OCI-LY3 (cell line): ENCODE measurements at regions not wholly inside any gene's neighbourhood (a gene's known extent, or its start where the extent isn't known, plus 50 kb on each side); places are given as distances from the start of the nearest gene placed in this dataset.
"Not testable (repeated sequence)": the region's sequence is repeated elsewhere in the genome, so short reads cannot be mapped to it uniquely, and the experiment has no call there.

Source experiments
- H2AFZ ChIP-seq: fragments of 200-600, 300-600 bp; shearing (Covaris generic); 2 replicates; pipeline ENCODE4 v1.6.0; 2014; ENCODE audit warnings: antibody characterized with exemption, low read depth, low read length
- H3K27ac ChIP-seq: fragments of 200-600, 300-600 bp; sonication (generic); 2 replicates; pipeline ENCODE4 v1.5.1; 2014; ENCODE audit warnings: mild to moderate bottlenecking, low read length, moderate library complexity, mixed read lengths
- H3K27me3 ChIP-seq: fragments of 200-600, 300-600 bp; sonication (generic); 2 replicates; pipeline ENCODE4 v1.6.1; 2014; ENCODE audit warnings: low read depth, low read length, mixed read lengths
- H3K36me3 ChIP-seq: fragments of 200-600, 300-600 bp; sonication (generic); replicated peaks from 2 replicates; pipeline ENCODE3; 2014; ENCODE audit warnings: low read depth, low read length, mixed read lengths
- H3K4me1 ChIP-seq: fragments of 300-600, 200-600 bp; sonication (generic); 2 replicates; pipeline ENCODE4 v1.6.1; 2014; ENCODE audit warnings: low read length, mixed read lengths
- H3K4me2 ChIP-seq: fragments of 200-600, 300-600 bp; sonication (generic); 2 replicates; pipeline ENCODE4 v1.6.1; 2014; ENCODE audit warnings: low read length, mixed read lengths
- H3K4me3 ChIP-seq: fragments of 300-600, 200-600 bp; sonication (generic); 2 replicates; pipeline ENCODE4 v1.5.1; 2014; ENCODE audit warnings: antibody characterized with exemption, mild to moderate bottlenecking, low read length, moderate library complexity
- H3K79me2 ChIP-seq: fragments of 300-600, 200-600 bp; shearing (Covaris generic); 2 replicates; pipeline ENCODE4 v1.6.1; 2014; ENCODE audit warnings: mild to moderate bottlenecking, low read length, mixed read lengths
- H3K9ac ChIP-seq: fragments of 300-600, 200-600 bp; shearing (Covaris generic); 2 replicates; pipeline ENCODE4 v1.6.0; 2014; ENCODE audit warnings: mild to moderate bottlenecking, low read length, moderate library complexity
- H3K9me3 ChIP-seq: fragments of 200-600, 300-600 bp; shearing (Covaris generic); 2 replicates; pipeline ENCODE4 v1.6.1; 2014; ENCODE audit warnings: low read length, mixed read lengths; ENCODE audit not compliant: insufficient read depth
- H4K20me1 ChIP-seq: fragments of 200-600, 300-600 bp; sonication (generic); 2 replicates; pipeline ENCODE4 v1.6.1; 2016; ENCODE audit warnings: low read length, mixed read lengths; ENCODE audit not compliant: insufficient read depth
- EZH2phosphoT487 ChIP-seq: fragments of 200-600 bp; shearing (Covaris generic); IDR thresholded peaks from 2 replicates; pipeline ENCODE4 v1.6.1; 2018; ENCODE audit warnings: antibody characterized with exemption, mixed run types, low read depth
- TF ChIP-seq, protein P1 (sequence below): fragments of 200-600, 300-600 bp; sonication (generic); IDR thresholded peaks from 2 replicates; pipeline ENCODE4 v1.5.1; 2014; ENCODE audit warnings: antibody characterized with exemption, low read length, low read depth

DNA sequence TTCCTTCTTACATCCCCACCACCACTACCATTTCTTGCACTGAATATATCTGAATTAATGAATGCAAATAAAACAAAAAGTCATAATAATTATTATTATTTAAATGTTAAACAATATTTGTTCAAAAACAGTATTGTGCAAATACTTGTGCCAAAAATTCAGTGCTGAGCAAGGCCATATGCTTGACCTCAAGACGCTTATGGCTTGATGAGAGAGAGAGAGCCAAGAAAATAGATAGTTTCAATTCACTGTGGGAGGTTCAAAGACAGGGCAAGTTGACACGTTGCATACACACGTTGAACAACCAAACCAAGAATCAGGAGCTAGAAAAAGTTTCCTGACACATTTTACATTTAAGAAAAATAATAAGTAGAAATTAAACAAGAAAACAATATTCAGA lies 1421.7 kb downstream of the KCNT2 start:
- no peak overlapping the region for H3K4me2 ChIP-seq
- peaks cover 57% of the 10 kb centered on the region for H3K27me3 ChIP-seq
- H3K9ac ChIP-seq, result no peak overlapping the region
- H3K9me3 ChIP-seq, result no peaks in the 10 kb centered on the region
- no peak overlapping the region for H3K4me3 ChIP-seq
- TF ChIP-seq EZH2phosphoT487, result no peak
- TF ChIP-seq, protein P1, sequence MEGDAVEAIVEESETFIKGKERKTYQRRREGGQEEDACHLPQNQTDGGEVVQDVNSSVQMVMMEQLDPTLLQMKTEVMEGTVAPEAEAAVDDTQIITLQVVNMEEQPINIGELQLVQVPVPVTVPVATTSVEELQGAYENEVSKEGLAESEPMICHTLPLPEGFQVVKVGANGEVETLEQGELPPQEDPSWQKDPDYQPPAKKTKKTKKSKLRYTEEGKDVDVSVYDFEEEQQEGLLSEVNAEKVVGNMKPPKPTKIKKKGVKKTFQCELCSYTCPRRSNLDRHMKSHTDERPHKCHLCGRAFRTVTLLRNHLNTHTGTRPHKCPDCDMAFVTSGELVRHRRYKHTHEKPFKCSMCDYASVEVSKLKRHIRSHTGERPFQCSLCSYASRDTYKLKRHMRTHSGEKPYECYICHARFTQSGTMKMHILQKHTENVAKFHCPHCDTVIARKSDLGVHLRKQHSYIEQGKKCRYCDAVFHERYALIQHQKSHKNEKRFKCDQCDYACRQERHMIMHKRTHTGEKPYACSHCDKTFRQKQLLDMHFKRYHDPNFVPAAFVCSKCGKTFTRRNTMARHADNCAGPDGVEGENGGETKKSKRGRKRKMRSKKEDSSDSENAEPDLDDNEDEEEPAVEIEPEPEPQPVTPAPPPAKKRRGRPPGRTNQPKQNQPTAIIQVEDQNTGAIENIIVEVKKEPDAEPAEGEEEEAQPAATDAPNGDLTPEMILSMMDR, result no peak
- peaks cover 12% of the 10 kb centered on the region for H4K20me1 ChIP-seq
- no peaks in the 10 kb centered on the region for H3K79me2 ChIP-seq
- H3K36me3 ChIP-seq, result no peaks in the 10 kb centered on the region
- H2AFZ ChIP-seq, result no peak overlapping the region
- H3K4me1 ChIP-seq, result no peaks in the 10 kb centered on the region
- no peak overlapping the region for H3K27ac ChIP-seq

DNA sequence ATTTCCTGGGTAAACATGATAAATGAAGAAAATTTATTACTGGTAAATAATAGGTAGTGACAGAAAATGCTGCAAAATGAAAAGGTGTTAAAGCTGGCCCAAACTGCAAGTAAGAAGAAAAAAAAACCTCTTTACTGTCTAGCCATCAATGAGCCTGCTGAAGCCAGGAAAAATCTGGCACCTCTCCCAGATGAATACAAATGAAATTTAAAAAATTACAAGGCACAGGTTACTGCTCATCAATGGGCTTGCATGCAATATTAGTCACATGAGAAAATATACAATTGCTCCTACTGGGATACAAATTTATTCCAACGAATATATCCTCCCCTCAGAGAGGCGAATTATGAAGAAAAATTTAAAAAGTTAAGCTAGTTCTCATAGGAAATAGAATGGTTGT lies 1422.5 kb downstream of the KCNT2 start:
- Histone ChIP-seq H3K36me3 (no peaks in the 10 kb centered on the region), H3K9ac (no peak overlapping the region), H3K9me3 (no peaks in the 10 kb centered on the region), H3K4me3 (no peak overlapping the region), H3K27me3 (peaks cover 57% of the 10 kb centered on the region), H3K4me2 (no peak overlapping the region), H3K4me1 (no peaks in the 10 kb centered on the region), H3K79me2 (no peaks in the 10 kb centered on the region), H4K20me1 (peaks cover 7% of the 10 kb centered on the region), H2AFZ (no peak overlapping the region), H3K27ac (no peak overlapping the region)
- TF ChIP-seq, protein P1, result no peak
- TF ChIP-seq EZH2phosphoT487, result no peak

DNA sequence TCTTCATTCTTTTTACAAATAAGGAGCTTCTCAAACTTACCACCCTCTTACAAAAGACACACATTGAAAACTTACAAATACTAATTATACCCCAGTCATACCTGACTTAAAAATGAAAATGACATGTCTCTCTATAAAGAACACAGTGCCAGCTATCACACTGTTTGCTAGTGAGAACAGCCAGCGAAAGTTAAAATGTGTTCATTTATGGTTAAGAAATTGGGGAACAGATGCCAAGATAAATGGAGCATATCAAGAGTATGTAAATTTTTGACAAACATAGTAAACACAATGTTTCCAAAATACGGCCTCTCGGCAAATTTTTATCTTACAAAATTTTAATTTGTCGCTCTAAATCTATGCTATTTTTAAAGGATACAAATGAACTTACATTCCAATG lies 1422.9 kb downstream of the KCNT2 start:
- Histone ChIP-seq H3K79me2 (no peaks in the 10 kb centered on the region), H3K9me3 (no peaks in the 10 kb centered on the region), H3K36me3 (no peaks in the 10 kb centered on the region), H2AFZ (no peak overlapping the region), H3K9ac (no peak overlapping the region), H3K4me2 (no peak overlapping the region), H3K4me1 (no peaks in the 10 kb centered on the region), H4K20me1 (peaks cover 3% of the 10 kb centered on the region; the same call in 1 of the 2 replicates), H3K4me3 (no peak overlapping the region), H3K27ac (no peak overlapping the region), H3K27me3 (peaks cover 53% of the 10 kb centered on the region)
- TF ChIP-seq EZH2phosphoT487, result no peak
- TF ChIP-seq, protein P1, result no peak

DNA sequence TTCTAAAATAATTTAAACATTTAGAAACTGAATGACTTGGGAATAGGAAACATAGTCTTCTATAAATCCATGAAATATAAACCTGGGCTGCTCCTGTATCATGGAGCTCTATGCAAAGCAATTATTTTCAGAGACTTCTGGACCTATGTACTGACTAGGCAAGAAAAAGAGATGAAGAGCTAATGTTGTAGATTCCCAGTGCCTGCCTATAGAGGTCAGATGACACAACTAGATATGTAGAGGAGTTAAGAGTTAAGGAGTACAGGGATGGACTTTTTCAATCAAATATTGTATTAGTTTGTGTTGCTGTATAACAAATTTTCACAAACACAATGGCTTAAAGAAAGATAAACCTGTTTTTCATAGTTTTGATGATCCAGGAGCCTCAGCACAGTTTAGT lies 1434.5 kb downstream of the KCNT2 start:
- Histone ChIP-seq H3K9ac (no peak overlapping the region), H3K27ac (no peak overlapping the region), H3K27me3 (no peaks in the 10 kb centered on the region), H3K36me3 (no peaks in the 10 kb centered on the region), H3K9me3 (no peaks in the 10 kb centered on the region), H3K4me1 (no peaks in the 10 kb centered on the region), H3K79me2 (no peaks in the 10 kb centered on the region), H3K4me2 (no peak overlapping the region), H3K4me3 (no peak overlapping the region), H2AFZ (no peak overlapping the region), H4K20me1 (no peaks in the 10 kb centered on the region)
- no peak for TF ChIP-seq EZH2phosphoT487
- TF ChIP-seq, protein P1, result peak; percentile 58

DNA sequence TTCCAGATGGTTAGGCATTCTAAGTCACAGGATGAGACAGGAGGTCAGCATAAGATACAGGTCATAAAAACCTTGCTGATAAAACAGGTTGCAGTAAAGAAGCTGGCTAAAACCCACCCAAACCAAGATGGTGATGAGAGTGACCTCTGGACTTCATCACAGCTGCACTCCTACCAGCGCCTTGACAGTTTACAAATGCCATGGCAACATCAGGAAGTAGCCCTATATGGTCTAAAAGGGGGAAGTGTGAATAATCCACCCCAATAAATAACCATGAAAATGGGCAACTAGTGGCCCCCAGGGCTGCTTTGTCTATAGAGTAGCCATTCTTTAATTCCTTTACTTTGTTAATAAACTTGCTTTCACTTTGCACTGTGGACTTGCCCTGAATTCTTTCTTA lies 1448.4 kb downstream of the KCNT2 start:
- H3K4me2 ChIP-seq, H3K27me3 ChIP-seq, H2AFZ ChIP-seq, H3K4me3 ChIP-seq, H3K36me3 ChIP-seq, H3K9me3 ChIP-seq, H3K27ac ChIP-seq, H3K9ac ChIP-seq, H3K79me2 ChIP-seq, H4K20me1 ChIP-seq, H3K4me1 ChIP-seq: not testable (repeated sequence)
